Liver (tissue), 8 donors: ENCODE measurements at regions not wholly inside any gene's neighbourhood (a gene's known extent, or its start where the extent isn't known, plus 50 kb on each side); places are given as distances from the start of the nearest gene placed in this dataset.

Experiments
- DNase-seq: peaks from one replicate; pipeline ENCODE4 v3.0.0-alpha.2; 2017; ENCODE audit warnings: low spot score
- H3K27ac ChIP-seq, 2 donors: one replicate each; pipeline ENCODE4 v1.7.0; 2013; ENCODE audit warnings: inconsistent platforms in 2 of 2, low read length in 2 of 2, control low read depth in 1 of 2, low read depth in 1 of 2, mild to moderate bottlenecking in 1 of 2
- H3K27me3 ChIP-seq, 4 donors: one replicate each; pipeline versions ENCODE4 v1.6.1 to v1.7.0; 2013; ENCODE audit warnings: low read length in 3 of 4, inconsistent platforms in 1 of 4, mild to moderate bottlenecking in 1 of 4, moderate library complexity in 1 of 4; ENCODE audit not compliant: control insufficient read depth in 4 of 4, insufficient read depth in 4 of 4
- H3K36me3 ChIP-seq, 4 donors: one replicate each; pipeline versions ENCODE4 v1.6.1 to v1.7.0; 2013; ENCODE audit warnings: low read length in 3 of 4, mild to moderate bottlenecking in 3 of 4, low read depth in 1 of 4, moderate library complexity in 1 of 4; ENCODE audit not compliant: control insufficient read depth in 4 of 4, insufficient read depth in 3 of 4
- H3K4me1 ChIP-seq, 4 donors: one replicate each; pipeline versions ENCODE4 v1.6.1 to v1.7.0; 2013; ENCODE audit warnings: low read length in 3 of 4, mild to moderate bottlenecking in 3 of 4, moderate library complexity in 1 of 4; ENCODE audit not compliant: control insufficient read depth in 4 of 4, insufficient read depth in 4 of 4
- H3K4me3 ChIP-seq, 3 donors: one replicate each; pipeline versions ENCODE4 v1.6.1 to v1.7.0; 2013; ENCODE audit warnings: low read length in 3 of 3, control low read depth in 1 of 3, low read depth in 1 of 3, mild to moderate bottlenecking in 1 of 3
- H3K9ac ChIP-seq, 2 donors: one replicate each; pipeline ENCODE4 v1.7.0; 2013; ENCODE audit warnings: low read length in 2 of 2, mild to moderate bottlenecking in 2 of 2, moderate library complexity in 2 of 2, control low read depth in 1 of 2, low read depth in 1 of 2
- H3K9me3 ChIP-seq, 4 donors: one replicate each; pipeline versions ENCODE4 v1.6.1 to v1.7.0; 2013; ENCODE audit warnings: low read length in 3 of 4; ENCODE audit not compliant: control insufficient read depth in 4 of 4
- CTCF ChIP-seq: fragments of 150-350 bp; IDR thresholded peaks from 2 replicates; pipeline ENCODE4 v1.5.1; 2017; ENCODE audit warnings: improper control_type of control experiment, low read depth, low read length; ENCODE audit not compliant: missing input control
- EGR1 ChIP-seq, 2 donors: IDR thresholded peaks; 2 replicates each; pipeline ENCODE4 v1.6.1; 2016 to 2018; ENCODE audit warnings: antibody characterized with exemption in 2 of 2, low read depth in 2 of 2
- FOXA1 ChIP-seq: IDR thresholded peaks from 2 replicates; pipeline ENCODE4 v1.6.1; 2016; ENCODE audit warnings: antibody characterized with exemption
- FOXA2 ChIP-seq: IDR thresholded peaks from 2 replicates; pipeline ENCODE4 v1.6.1; 2016; ENCODE audit warnings: antibody characterized with exemption
- GABPA ChIP-seq, 2 donors: IDR thresholded peaks in 1 of 2; conservative IDR thresholded peaks in 1 of 2; 2 replicates each; pipeline ENCODE4 v1.6.1; 2016; ENCODE audit warnings: antibody characterized with exemption in 2 of 2, mild to moderate bottlenecking in 1 of 2, moderate library complexity in 1 of 2
- HNF4A ChIP-seq, 2 donors: conservative IDR thresholded peaks; 2 replicates each; pipeline ENCODE4 v1.6.1; 2016; ENCODE audit warnings: antibody characterized with exemption in 2 of 2, mild to moderate bottlenecking in 2 of 2
- HNF4G ChIP-seq: IDR thresholded peaks from 2 replicates; pipeline ENCODE4 v1.6.1; 2016; ENCODE audit warnings: antibody characterized with exemption
- JUND ChIP-seq, 2 donors: IDR thresholded peaks; 2 replicates each; pipeline ENCODE4 v1.6.1; 2016; ENCODE audit warnings: antibody characterized with exemption in 2 of 2
- RAD21 ChIP-seq, 2 donors: IDR thresholded peaks; 2 replicates each; pipeline ENCODE4 v1.6.1; 2016; ENCODE audit warnings: antibody characterized with exemption in 2 of 2, mild to moderate bottlenecking in 2 of 2
- REST ChIP-seq: IDR thresholded peaks from 2 replicates; pipeline ENCODE4 v1.6.1; 2016; ENCODE audit warnings: antibody characterized with exemption, mild to moderate bottlenecking
- RXRA ChIP-seq, 2 donors: IDR thresholded peaks; 2 replicates each; pipeline ENCODE4 v1.6.1; 2017 to 2018; ENCODE audit warnings: antibody characterized with exemption in 2 of 2, mild to moderate bottlenecking in 1 of 2
- SP1 ChIP-seq: IDR thresholded peaks from 2 replicates; pipeline ENCODE4 v1.6.1; 2018; ENCODE audit warnings: antibody characterized with exemption, mild to moderate bottlenecking
- TAF1 ChIP-seq: conservative IDR thresholded peaks from 2 replicates; pipeline ENCODE4 v1.6.1; 2016; ENCODE audit warnings: antibody characterized with exemption, mild to moderate bottlenecking
- YY1 ChIP-seq: IDR thresholded peaks from 2 replicates; pipeline ENCODE4 v1.6.1; 2016; ENCODE audit warnings: antibody characterized with exemption, mild to moderate bottlenecking
- ZBTB33 ChIP-seq: IDR thresholded peaks from 2 replicates; pipeline ENCODE4 v1.6.1; 2016; ENCODE audit warnings: antibody characterized with exemption
- WGBS: extraction: QIAGEN DNeasy Blood & Tissue Kit; methylation state at CpG from one replicate; pipeline ENCODE4 v1.1.7; 2013; 5-methylcytosine and 5-hydroxymethylcytosine counted together
- TF ChIP-seq, protein P1 (sequence below): IDR thresholded peaks from 2 replicates; pipeline ENCODE4 v1.6.1; 2016; ENCODE audit warnings: antibody characterized with exemption
- TF ChIP-seq, protein P2 (sequence below): IDR thresholded peaks from 2 replicates; pipeline ENCODE4 v1.6.1; 2016; ENCODE audit warnings: antibody characterized with exemption
- donor health status: healthy.
- donor health status: healthy.
- donor health status: healthy.
- donor health status: healthy.
- donor health status: healthy.

DNA sequence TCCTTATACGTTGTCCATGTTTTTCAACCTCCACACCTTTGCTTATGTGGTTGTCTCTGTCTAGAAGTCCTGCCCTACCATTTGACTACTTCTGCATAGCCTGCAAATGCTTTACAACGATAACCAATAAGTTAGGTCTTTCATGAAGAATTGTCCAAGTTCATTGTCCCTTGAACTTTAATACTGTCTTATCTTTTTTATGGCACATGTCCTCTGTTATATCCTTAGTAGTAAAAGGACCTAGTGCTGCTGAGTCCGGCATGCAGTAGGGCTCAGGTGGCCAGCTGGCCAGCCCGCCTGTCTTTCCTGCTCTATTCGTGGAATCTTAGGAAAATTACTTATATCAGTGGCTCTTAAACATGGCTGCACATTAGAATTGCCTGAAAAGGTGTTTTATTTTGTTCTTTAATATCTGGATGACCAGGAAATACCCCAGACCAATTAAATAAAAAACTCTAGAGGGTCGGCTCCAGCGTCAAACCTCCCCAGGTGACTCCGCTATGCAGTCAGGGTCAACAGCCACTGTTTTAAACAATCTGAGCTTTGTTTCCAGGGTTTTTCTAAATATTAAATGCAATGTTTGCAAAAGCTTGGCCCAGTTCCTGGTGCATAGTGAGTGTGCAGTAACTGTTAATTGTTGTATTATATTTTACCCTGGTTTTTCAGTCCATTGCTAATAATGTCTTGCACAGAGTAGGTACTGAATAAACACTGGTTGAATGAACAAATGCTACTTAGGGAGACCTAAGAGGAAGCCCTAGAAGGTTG, 64.6 kb upstream of the SESN3 start:
- DNase-seq = no peak
- WGBS = 70% methylated on average over 8 of the region's 8 CpGs
- peaks cover 0 to 5% (median 2%) of the 10 kb centered on the region in 4 donors for H3K4me1 ChIP-seq
- no peak overlapping the region for H3K4me3 ChIP-seq
- H3K27ac ChIP-seq = no peak overlapping the region
- no peaks in the 10 kb centered on the region for H3K9me3 ChIP-seq
- TF ChIP-seq ZBTB33 (no peak), RAD21 (IDR thresholded peaks at IDR 0.05) (no peak), JUND (IDR thresholded peaks at IDR 0.05) (no peak), RXRA (IDR thresholded peaks at IDR 0.05) (no peak), TAF1 (no peak), FOXA1 (no peak), REST (no peak), EGR1 (IDR thresholded peaks at IDR 0.05; ENCODE audit: low read depth in 2 of 2) (no peak), HNF4A (conservative IDR thresholded peaks at IDR 0.05) (no peak), YY1 (no peak), HNF4G (no peak)
- TF ChIP-seq, protein P1, sequence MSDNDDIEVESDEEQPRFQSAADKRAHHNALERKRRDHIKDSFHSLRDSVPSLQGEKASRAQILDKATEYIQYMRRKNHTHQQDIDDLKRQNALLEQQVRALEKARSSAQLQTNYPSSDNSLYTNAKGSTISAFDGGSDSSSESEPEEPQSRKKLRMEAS = no peak
- no peak overlapping the region for H3K9ac ChIP-seq
- no peaks in the 10 kb centered on the region for H3K36me3 ChIP-seq
- H3K27me3 ChIP-seq = no peaks in the 10 kb centered on the region

- H3K36me3 ChIP-seq = no peaks in the 10 kb centered on the region
- no peak for DNase-seq
- no peaks in the 10 kb centered on the region for H3K27me3 ChIP-seq
- 91% methylated on average over 1 of the region's 1 CpG for WGBS
- no peak overlapping the region for H3K9ac ChIP-seq
- peaks cover 0 to 5% (median 2%) of the 10 kb centered on the region in 4 donors for H3K4me1 ChIP-seq
- no peaks in the 10 kb centered on the region for H3K9me3 ChIP-seq
- no peak overlapping the region for H3K27ac ChIP-seq
- H3K4me3 ChIP-seq = no peak overlapping the region
- TF ChIP-seq SP1 (no peak), GABPA (IDR thresholded peaks at IDR 0.05 in 1 of 2, conservative IDR thresholded peaks at IDR 0.05 in 1 of 2) (no peak), ZBTB33 (no peak), HNF4G (no peak), FOXA2 (no peak), EGR1 (IDR thresholded peaks at IDR 0.05; ENCODE audit: low read depth in 2 of 2) (no peak), HNF4A (conservative IDR thresholded peaks at IDR 0.05) (no peak), RAD21 (IDR thresholded peaks at IDR 0.05) (no peak), CTCF (no peak), REST (no peak), FOXA1 (no peak)
- TF ChIP-seq, protein P2, sequence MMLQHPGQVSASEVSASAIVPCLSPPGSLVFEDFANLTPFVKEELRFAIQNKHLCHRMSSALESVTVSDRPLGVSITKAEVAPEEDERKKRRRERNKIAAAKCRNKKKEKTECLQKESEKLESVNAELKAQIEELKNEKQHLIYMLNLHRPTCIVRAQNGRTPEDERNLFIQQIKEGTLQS = no peak
- TF ChIP-seq, protein P1 = no peak
Observed at GRCh38 chr11:95294701-95295100, 63.7 kb upstream of the SESN3 start.
